Ishikawa (cell line): ENCODE measurements at regions not wholly inside any gene's neighbourhood (a gene's known extent, or its start where the extent isn't known, plus 50 kb on each side); places are given as distances from the start of the nearest gene placed in this dataset.

Experiments
- CEBPB ChIP-seq: IDR thresholded peaks from 2 replicates; pipeline ENCODE4 v1.6.1; 2012
- CREB1 ChIP-seq: IDR thresholded peaks from 2 replicates; pipeline ENCODE4 v1.6.1; 2012; ENCODE audit warnings: low read depth
- EGR1 ChIP-seq: IDR thresholded peaks from 2 replicates; pipeline ENCODE4 v1.6.1; 2012
- EP300 ChIP-seq: IDR thresholded peaks from 2 replicates; pipeline ENCODE4 v1.6.1; 2012; ENCODE audit warnings: borderline replicate concordance
- FOXM1 ChIP-seq: IDR thresholded peaks from 2 replicates; pipeline ENCODE4 v1.6.1; 2012; ENCODE audit warnings: low read depth, borderline replicate concordance
- MAX ChIP-seq: IDR thresholded peaks from 2 replicates; pipeline ENCODE4 v1.6.1; 2012
- NFIC ChIP-seq: IDR thresholded peaks from 2 replicates; pipeline ENCODE4 v1.6.1; 2012
- RAD21 ChIP-seq: IDR thresholded peaks from 2 replicates; pipeline ENCODE4 v1.6.1; 2012; ENCODE audit warnings: low read depth
- TAF1 ChIP-seq: IDR thresholded peaks from 2 replicates; pipeline ENCODE4 v1.6.1; 2012; ENCODE audit warnings: low read depth, mild to moderate bottlenecking
- TCF12 ChIP-seq: IDR thresholded peaks from 2 replicates; pipeline ENCODE4 v1.6.1; 2012; ENCODE audit warnings: low read depth
- TEAD4 ChIP-seq: IDR thresholded peaks from 2 replicates; pipeline ENCODE4 v1.6.1; 2012
- YY1 ChIP-seq: IDR thresholded peaks from 2 replicates; pipeline ENCODE4 v1.6.1; 2012; ENCODE audit warnings: low read depth
- ZBTB7A ChIP-seq: IDR thresholded peaks from 2 replicates; pipeline ENCODE4 v1.6.1; 2012; ENCODE audit warnings: low read depth
- TF ChIP-seq, protein P1 (sequence below): IDR thresholded peaks from 2 replicates; pipeline ENCODE4 v1.6.1; 2012; ENCODE audit warnings: low read depth, mild to moderate bottlenecking
- TF ChIP-seq, protein P2 (sequence below): IDR thresholded peaks from 2 replicates; pipeline ENCODE4 v1.6.1; 2012

DNA sequence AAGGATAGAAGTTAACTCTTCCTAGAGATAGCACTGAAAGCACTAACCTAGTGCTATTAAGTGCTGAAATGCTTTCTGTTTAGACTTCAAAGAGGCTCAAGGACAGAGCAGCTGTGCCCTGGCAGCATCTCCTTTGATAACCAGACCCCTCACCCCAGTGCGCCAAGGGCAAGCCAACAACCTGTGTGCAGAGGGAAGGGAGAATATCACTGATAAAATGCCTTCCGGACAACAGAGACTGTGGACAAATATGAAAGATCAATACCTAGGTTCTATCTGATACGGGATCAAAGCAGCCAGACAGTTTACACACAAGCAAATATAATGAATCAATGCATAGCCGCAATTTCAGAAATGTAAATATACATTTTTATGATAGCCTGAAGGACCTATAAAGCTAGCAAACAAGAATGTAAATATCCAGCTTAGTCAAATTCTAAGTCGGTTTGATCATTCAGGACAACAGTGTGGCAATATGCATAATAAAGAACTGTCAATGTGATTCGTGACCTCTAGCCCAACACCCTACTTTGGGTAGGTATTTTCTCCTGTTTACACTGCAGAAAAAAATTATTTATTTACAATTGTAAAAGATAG is 91.8 kb upstream of the RFX8 start:
- TF ChIP-seq, protein P1, sequence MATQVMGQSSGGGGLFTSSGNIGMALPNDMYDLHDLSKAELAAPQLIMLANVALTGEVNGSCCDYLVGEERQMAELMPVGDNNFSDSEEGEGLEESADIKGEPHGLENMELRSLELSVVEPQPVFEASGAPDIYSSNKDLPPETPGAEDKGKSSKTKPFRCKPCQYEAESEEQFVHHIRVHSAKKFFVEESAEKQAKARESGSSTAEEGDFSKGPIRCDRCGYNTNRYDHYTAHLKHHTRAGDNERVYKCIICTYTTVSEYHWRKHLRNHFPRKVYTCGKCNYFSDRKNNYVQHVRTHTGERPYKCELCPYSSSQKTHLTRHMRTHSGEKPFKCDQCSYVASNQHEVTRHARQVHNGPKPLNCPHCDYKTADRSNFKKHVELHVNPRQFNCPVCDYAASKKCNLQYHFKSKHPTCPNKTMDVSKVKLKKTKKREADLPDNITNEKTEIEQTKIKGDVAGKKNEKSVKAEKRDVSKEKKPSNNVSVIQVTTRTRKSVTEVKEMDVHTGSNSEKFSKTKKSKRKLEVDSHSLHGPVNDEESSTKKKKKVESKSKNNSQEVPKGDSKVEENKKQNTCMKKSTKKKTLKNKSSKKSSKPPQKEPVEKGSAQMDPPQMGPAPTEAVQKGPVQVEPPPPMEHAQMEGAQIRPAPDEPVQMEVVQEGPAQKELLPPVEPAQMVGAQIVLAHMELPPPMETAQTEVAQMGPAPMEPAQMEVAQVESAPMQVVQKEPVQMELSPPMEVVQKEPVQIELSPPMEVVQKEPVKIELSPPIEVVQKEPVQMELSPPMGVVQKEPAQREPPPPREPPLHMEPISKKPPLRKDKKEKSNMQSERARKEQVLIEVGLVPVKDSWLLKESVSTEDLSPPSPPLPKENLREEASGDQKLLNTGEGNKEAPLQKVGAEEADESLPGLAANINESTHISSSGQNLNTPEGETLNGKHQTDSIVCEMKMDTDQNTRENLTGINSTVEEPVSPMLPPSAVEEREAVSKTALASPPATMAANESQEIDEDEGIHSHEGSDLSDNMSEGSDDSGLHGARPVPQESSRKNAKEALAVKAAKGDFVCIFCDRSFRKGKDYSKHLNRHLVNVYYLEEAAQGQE: no peak
- TF ChIP-seq, protein P2, sequence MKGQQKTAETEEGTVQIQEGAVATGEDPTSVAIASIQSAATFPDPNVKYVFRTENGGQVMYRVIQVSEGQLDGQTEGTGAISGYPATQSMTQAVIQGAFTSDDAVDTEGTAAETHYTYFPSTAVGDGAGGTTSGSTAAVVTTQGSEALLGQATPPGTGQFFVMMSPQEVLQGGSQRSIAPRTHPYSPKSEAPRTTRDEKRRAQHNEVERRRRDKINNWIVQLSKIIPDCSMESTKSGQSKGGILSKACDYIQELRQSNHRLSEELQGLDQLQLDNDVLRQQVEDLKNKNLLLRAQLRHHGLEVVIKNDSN: no peak
- no peak for TF ChIP-seq CEBPB

DNA sequence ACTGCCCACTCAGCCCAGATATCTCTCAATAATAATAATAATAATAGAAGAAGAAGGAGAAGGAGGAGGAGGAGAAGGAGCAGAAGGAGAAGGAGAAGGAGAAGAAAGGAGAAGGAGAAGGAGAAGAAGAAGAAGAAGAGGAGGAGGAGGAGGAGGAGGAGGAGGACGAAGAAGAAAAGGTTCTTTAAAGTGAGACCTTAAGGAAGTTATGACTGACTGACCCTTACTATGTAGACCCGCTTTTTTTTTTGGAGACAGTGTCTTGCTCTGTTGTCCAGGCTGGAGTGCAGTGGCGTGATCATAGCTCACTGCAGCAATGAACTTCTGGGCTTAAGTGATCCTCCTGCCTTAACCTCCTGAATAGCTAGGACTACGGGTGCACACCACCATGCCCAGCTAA is 88.9 kb upstream of the RFX8 start:
- TF ChIP-seq NFIC (no peak), ZBTB7A (no peak), EP300 (no peak), CREB1 (no peak), CEBPB (no peak)
- TF ChIP-seq, protein P1: no peak

- TF ChIP-seq TCF12 (no peak), YY1 (no peak), NFIC (no peak), RAD21 (no peak), TEAD4 (no peak), FOXM1 (no peak), CREB1 (no peak), CEBPB (no peak), EGR1 (no peak), EP300 (no peak), ZBTB7A (no peak), TAF1 (no peak), MAX (no peak)
- TF ChIP-seq, protein P1: no peak
- TF ChIP-seq, protein P2: no peak
These were observed 85.9 kb upstream of the RFX8 start for GRCh38 chr2:101560780-101561315.

DNA sequence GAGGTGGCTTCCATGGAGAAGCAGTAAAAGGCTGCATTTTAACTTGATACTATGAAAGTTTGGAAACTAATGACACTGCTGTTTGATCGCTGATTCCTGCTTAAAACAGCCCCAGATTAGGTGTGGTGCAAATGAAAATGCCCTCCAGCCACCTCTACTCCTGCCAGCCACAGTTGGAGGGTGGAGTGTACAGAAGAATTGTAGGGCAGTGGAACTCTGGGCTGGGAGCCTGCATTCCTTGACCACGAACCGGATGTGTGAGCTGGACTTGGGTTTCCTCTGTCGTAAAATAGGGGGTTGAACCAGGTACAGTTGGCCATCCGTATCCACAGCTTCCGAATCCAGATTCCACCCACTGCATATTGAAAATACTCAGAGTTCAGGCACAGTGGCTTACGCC is 84.6 kb upstream of the RFX8 start:
- TF ChIP-seq EP300: no peak
- TF ChIP-seq, protein P2: no peak
- TF ChIP-seq YY1: no peak
- TF ChIP-seq EGR1: no peak
- TF ChIP-seq MAX: no peak
- no peak for TF ChIP-seq ZBTB7A
- TF ChIP-seq CREB1: no peak
- TF ChIP-seq TEAD4: no peak
- TF ChIP-seq TAF1: no peak
- no peak for TF ChIP-seq CEBPB
